Skeletal muscle cell (primary cell): ENCODE measurements at regions not wholly inside any gene's neighbourhood (a gene's known extent, or its start where the extent isn't known, plus 50 kb on each side); places are given as distances from the start of the nearest gene placed in this dataset.
"Not testable (repeated sequence)": the region's sequence is repeated elsewhere in the genome, so short reads cannot be mapped to it uniquely, and the experiment has no call there.

Experiments used
- DNase-seq: peaks from one replicate; pipeline ENCODE4 v3.0.0-alpha.2; 2010; ENCODE audit warnings: low read depth
- H3K4me3 ChIP-seq: 2 replicates; pipeline ENCODE4 v1.5.1; 2011; ENCODE audit warnings: low read depth, mild to moderate bottlenecking, control low read depth, low read length, moderate library complexity

GRCh38 chr5:1573217-1574022 is 49.7 kb upstream of the LPCAT1 start:
- DNase-seq, H3K4me3 ChIP-seq: not testable (repeated sequence)
